ENCODE measurements at regions not wholly inside any gene's neighbourhood (a gene's known extent, or its start where the extent isn't known, plus 50 kb on each side); places are given as distances from the start of the nearest gene placed in this dataset.

- Histone ChIP-seq H3K4me3 (ENCODE audit: insufficient read length, low read depth) (no peak overlapping the region), H3K36me3 (ENCODE audit: insufficient read depth, insufficient read length, low read length) (no peaks in the 10 kb centered on the region), H3K4me1 (ENCODE audit: insufficient read depth, insufficient read length) (no peaks in the 10 kb centered on the region), H3K27me3 (ENCODE audit: insufficient read depth, insufficient read length) (no peaks in the 10 kb centered on the region), H3K9ac (ENCODE audit: insufficient read length, low read depth) (no peak overlapping the region), H3K9me3 (ENCODE audit: insufficient read depth, low read length) (no peaks in the 10 kb centered on the region)
- TF ChIP-seq YY1 (IDR thresholded peaks at IDR 0.05; ENCODE audit: insufficient read depth, insufficient read length): no peak
- no peak for TF ChIP-seq ZNF274 (IDR thresholded peaks at IDR 0.05; ENCODE audit: low read depth, low read length)
- TF ChIP-seq SUZ12 (IDR thresholded peaks at IDR 0.05; ENCODE audit: extremely low read depth, insufficient read depth, insufficient read length): no peak
- DNase-seq (ENCODE audit: low read depth, low spot score): no peak
Measured at GRCh38 chr7:21103426-21104123, 316.9 kb upstream of the SP8 start.

DNA sequence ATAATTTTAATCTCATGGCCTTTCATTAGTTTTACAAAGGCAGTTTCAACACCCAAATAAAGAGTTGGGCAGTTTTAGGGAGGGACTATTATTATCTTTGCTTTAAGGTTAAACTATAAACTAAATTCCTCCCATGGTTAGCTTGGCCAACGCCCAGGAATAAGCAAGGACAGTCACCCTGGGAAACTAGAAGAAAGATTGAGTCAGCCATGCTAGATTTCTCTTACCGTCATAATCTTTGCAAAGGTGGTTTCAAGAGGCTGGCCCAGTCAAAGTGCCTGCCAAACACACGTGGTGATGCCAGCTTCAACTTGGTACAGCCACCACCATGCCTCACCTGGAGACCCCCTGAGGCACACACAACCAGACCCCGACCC is 317.4 kb upstream of the SP8 start:
- H3K9ac ChIP-seq (ENCODE audit: insufficient read length, low read depth): no peak overlapping the region
- H3K4me1 ChIP-seq (ENCODE audit: insufficient read depth, insufficient read length): no peaks in the 10 kb centered on the region
- no peak for DNase-seq (ENCODE audit: low read depth, low spot score)
- TF ChIP-seq ZNF274 (IDR thresholded peaks at IDR 0.05; ENCODE audit: low read depth, low read length) (no peak), SUZ12 (IDR thresholded peaks at IDR 0.05; ENCODE audit: extremely low read depth, insufficient read depth, insufficient read length) (no peak), YY1 (IDR thresholded peaks at IDR 0.05; ENCODE audit: insufficient read depth, insufficient read length) (no peak)
- H3K9me3 ChIP-seq (ENCODE audit: insufficient read depth, low read length): no peaks in the 10 kb centered on the region
- H3K27me3 ChIP-seq (ENCODE audit: insufficient read depth, insufficient read length): no peaks in the 10 kb centered on the region
- no peak overlapping the region for H3K4me3 ChIP-seq (ENCODE audit: insufficient read length, low read depth)
- H3K36me3 ChIP-seq (ENCODE audit: insufficient read depth, insufficient read length, low read length): no peaks in the 10 kb centered on the region

GRCh38 chr7:21106296-21106732 is 319.6 kb upstream of the SP8 start:
- TF ChIP-seq YY1 (IDR thresholded peaks at IDR 0.05; ENCODE audit: insufficient read depth, insufficient read length) (no peak), ZNF274 (IDR thresholded peaks at IDR 0.05; ENCODE audit: low read depth, low read length) (no peak), SUZ12 (IDR thresholded peaks at IDR 0.05; ENCODE audit: extremely low read depth, insufficient read depth, insufficient read length) (no peak)
- Histone ChIP-seq H3K27me3 (ENCODE audit: insufficient read depth, insufficient read length) (no peaks in the 10 kb centered on the region), H3K36me3 (ENCODE audit: insufficient read depth, insufficient read length, low read length) (no peaks in the 10 kb centered on the region), H3K4me3 (ENCODE audit: insufficient read length, low read depth) (no peak overlapping the region), H3K9ac (ENCODE audit: insufficient read length, low read depth) (no peak overlapping the region), H3K9me3 (ENCODE audit: insufficient read depth, low read length) (no peaks in the 10 kb centered on the region), H3K4me1 (ENCODE audit: insufficient read depth, insufficient read length) (no peaks in the 10 kb centered on the region)
- no peak for DNase-seq (ENCODE audit: low read depth, low spot score)

GRCh38 chr7:21107101-21107500 is 320.4 kb upstream of the SP8 start:
- no peak overlapping the region for H3K9ac ChIP-seq (ENCODE audit: insufficient read length, low read depth)
- no peak for DNase-seq (ENCODE audit: low read depth, low spot score)
- no peak for TF ChIP-seq SUZ12 (IDR thresholded peaks at IDR 0.05; ENCODE audit: extremely low read depth, insufficient read depth, insufficient read length)
- no peak for TF ChIP-seq YY1 (IDR thresholded peaks at IDR 0.05; ENCODE audit: insufficient read depth, insufficient read length)
- no peak for TF ChIP-seq ZNF274 (IDR thresholded peaks at IDR 0.05; ENCODE audit: low read depth, low read length)

DNA sequence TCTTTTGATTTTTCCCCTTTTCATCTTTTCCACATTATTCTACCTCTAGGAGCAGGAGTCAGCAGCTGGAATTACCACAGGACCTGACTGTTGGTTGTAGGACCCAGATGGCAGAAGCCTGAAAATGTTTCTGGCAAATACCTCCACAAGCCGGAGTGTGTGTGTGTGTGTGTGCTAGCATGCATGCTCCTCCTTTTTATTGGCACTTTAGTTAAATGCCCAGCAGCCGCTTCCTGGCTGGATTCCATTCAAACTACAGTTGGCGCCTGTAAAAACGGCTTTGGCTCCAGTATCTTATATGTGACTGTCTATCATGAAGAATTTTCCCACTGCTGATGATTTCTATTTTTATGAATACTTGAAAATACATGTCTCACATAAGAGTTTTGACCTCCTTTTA is 319.7 kb upstream of the SP4 start:
- Histone ChIP-seq H3K4me3 (ENCODE audit: insufficient read length, low read depth) (no peak overlapping the region), H3K9ac (ENCODE audit: insufficient read length, low read depth) (no peak overlapping the region), H3K9me3 (ENCODE audit: insufficient read depth, low read length) (no peaks in the 10 kb centered on the region), H3K36me3 (ENCODE audit: insufficient read depth, insufficient read length, low read length) (no peaks in the 10 kb centered on the region), H3K4me1 (ENCODE audit: insufficient read depth, insufficient read length) (no peaks in the 10 kb centered on the region), H3K27me3 (ENCODE audit: insufficient read depth, insufficient read length) (no peaks in the 10 kb centered on the region)
- DNase-seq (ENCODE audit: low read depth, low spot score): no peak
- no peak for TF ChIP-seq SUZ12 (IDR thresholded peaks at IDR 0.05; ENCODE audit: extremely low read depth, insufficient read depth, insufficient read length)
- TF ChIP-seq ZNF274 (IDR thresholded peaks at IDR 0.05; ENCODE audit: low read depth, low read length): no peak
- no peak for TF ChIP-seq YY1 (IDR thresholded peaks at IDR 0.05; ENCODE audit: insufficient read depth, insufficient read length)

More at GRCh38 chr7:21107101-21107500, 320.4 kb upstream of the SP8 start:
- Histone ChIP-seq H3K4me3 (ENCODE audit: insufficient read length, low read depth) (no peak overlapping the region), H3K36me3 (ENCODE audit: insufficient read depth, insufficient read length, low read length) (no peaks in the 10 kb centered on the region), H3K27me3 (ENCODE audit: insufficient read depth, insufficient read length) (no peaks in the 10 kb centered on the region), H3K4me1 (ENCODE audit: insufficient read depth, insufficient read length) (no peaks in the 10 kb centered on the region), H3K9me3 (ENCODE audit: insufficient read depth, low read length) (no peaks in the 10 kb centered on the region)

- TF ChIP-seq SUZ12 (IDR thresholded peaks at IDR 0.05; ENCODE audit: extremely low read depth, insufficient read depth, insufficient read length) (no peak), ZNF274 (IDR thresholded peaks at IDR 0.05; ENCODE audit: low read depth, low read length) (no peak), YY1 (IDR thresholded peaks at IDR 0.05; ENCODE audit: insufficient read depth, insufficient read length) (no peak)
- no peak overlapping the region for H3K9ac ChIP-seq (ENCODE audit: insufficient read length, low read depth)
- no peaks in the 10 kb centered on the region for H3K4me1 ChIP-seq (ENCODE audit: insufficient read depth, insufficient read length)
- no peak for DNase-seq (ENCODE audit: low read depth, low spot score)
- H3K9me3 ChIP-seq (ENCODE audit: insufficient read depth, low read length): no peaks in the 10 kb centered on the region
- H3K36me3 ChIP-seq (ENCODE audit: insufficient read depth, insufficient read length, low read length): no peaks in the 10 kb centered on the region
- H3K27me3 ChIP-seq (ENCODE audit: insufficient read depth, insufficient read length): no peaks in the 10 kb centered on the region
- H3K4me3 ChIP-seq (ENCODE audit: insufficient read length, low read depth): no peak overlapping the region
Measured at GRCh38 chr7:21113609-21114415, 314.1 kb upstream of the SP4 start.

DNA sequence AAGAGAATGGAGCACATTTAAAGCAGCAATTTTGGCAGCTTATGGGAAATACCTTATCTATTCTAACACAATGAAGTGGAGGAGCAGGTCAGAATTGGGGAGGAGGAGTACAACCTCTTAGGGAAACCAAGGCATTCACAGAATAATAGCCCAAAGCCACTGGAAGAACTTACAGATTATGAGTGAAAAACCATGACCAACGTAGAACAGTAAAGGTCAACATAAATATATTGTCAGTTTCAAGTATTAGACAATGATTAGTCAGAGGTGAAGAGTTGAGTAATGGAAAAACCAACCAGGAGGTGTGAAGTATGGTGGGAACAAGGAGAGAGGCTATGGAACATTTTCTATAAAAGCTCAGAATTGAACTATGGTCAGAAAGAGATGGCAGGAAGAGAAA is 304.3 kb upstream of the SP4 start:
- no peak for TF ChIP-seq ZNF274 (IDR thresholded peaks at IDR 0.05; ENCODE audit: low read depth, low read length)
- Histone ChIP-seq H3K9ac (ENCODE audit: insufficient read length, low read depth) (no peak overlapping the region), H3K9me3 (ENCODE audit: insufficient read depth, low read length) (no peaks in the 10 kb centered on the region), H3K4me3 (ENCODE audit: insufficient read length, low read depth) (no peak overlapping the region), H3K36me3 (ENCODE audit: insufficient read depth, insufficient read length, low read length) (no peaks in the 10 kb centered on the region), H3K4me1 (ENCODE audit: insufficient read depth, insufficient read length) (no peaks in the 10 kb centered on the region), H3K27me3 (ENCODE audit: insufficient read depth, insufficient read length) (no peaks in the 10 kb centered on the region)
- DNase-seq (ENCODE audit: low read depth, low spot score): no peak
